ENCODE measurements at regions not wholly inside any gene's neighbourhood (a gene's known extent, or its start where the extent isn't known, plus 50 kb on each side); places are given as distances from the start of the nearest gene placed in this dataset.
"Not testable (repeated sequence)": the region's sequence is repeated elsewhere in the genome, so short reads cannot be mapped to it uniquely, and the experiment has no call there.

DNA sequence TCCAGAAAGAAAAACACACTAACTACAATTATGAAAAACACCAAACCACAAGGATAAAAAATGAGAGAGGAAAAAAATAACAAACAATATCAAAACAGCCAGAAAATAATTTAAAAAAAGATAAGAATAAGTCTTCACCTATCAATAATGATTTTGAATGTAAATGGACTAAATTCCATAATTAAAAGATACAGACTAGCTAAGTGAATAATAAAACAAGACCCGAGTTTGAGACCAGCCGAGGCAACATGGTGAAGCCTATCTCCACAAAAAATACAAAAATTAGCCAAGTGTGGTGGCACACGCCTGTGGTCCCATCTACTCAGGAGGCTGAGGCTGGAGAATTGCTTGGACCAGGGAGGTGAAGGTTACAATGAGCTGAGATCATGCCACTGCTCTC lies 131.1 kb downstream of the MTERF1 start:
- Histone ChIP-seq H3K9me3 (replicated peaks) (no peaks in the 10 kb centered on the region; the same call in 1 of the 2 replicates), H3K4me1 (no peaks in the 10 kb centered on the region), H3K4me3 (no peak overlapping the region), H3K27ac (no peak overlapping the region), H3K36me3 (no peaks in the 10 kb centered on the region), H3K27me3 (no peaks in the 10 kb centered on the region)
- DNase-seq = no peak

- Histone ChIP-seq H3K9me3 (replicated peaks) (no peaks in the 10 kb centered on the region; the same call in 1 of the 2 replicates), H3K4me3 (no peak overlapping the region), H3K27me3 (no peaks in the 10 kb centered on the region), H3K27ac (no peak overlapping the region), H3K4me1 (no peaks in the 10 kb centered on the region), H3K36me3 (no peaks in the 10 kb centered on the region)
- DNase-seq = no peak
Measured at GRCh38 chr7:91750091-91750490, 130.4 kb downstream of the MTERF1 start.

DNA sequence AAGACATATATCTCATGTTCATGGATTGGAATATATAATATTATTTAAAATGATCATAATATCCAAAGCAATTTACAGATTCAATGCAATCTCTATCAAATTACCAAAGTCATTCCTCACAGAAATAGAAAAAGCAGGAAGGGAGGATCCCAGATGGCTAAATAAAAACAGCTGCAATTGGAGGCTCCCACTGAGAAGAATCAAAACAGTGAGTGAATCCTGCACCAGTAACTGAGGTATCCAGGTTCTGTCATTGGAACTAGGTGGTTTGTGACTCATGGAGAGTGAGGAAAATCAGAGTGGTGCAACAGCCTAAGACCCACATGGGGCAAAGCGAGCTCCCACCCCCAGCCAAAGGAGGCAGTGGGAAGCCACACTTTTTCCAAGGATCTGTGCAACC lies 128.4 kb downstream of the MTERF1 start:
- Histone ChIP-seq H3K4me1 (no peaks in the 10 kb centered on the region), H3K27me3 (no peaks in the 10 kb centered on the region), H3K4me3 (no peak overlapping the region), H3K36me3 (no peaks in the 10 kb centered on the region), H3K9me3 (replicated peaks) (no peaks in the 10 kb centered on the region; the same call in 1 of the 2 replicates), H3K27ac (no peak overlapping the region)
- no peak for DNase-seq

DNA sequence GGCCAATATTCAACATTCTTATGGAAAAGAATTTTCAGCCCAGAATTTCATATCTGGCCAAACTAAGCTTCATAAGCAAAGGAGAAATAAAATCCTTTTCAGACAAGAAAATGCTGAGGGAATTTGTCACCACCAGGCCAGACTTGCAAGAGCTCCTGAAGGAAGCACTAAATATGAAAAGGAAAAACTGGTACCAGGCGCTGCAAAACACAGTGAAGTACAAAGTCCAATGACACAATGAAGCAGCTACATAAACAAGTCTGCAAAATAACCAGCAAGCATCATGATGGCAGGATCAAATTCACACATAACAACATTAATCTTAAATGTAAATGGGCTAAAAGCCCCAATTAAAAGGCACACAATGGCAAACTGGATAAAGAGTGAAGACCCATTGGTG lies 126.2 kb downstream of the MTERF1 start:
- H3K9me3 ChIP-seq (replicated peaks); H3K27ac ChIP-seq; H3K4me1 ChIP-seq; H3K36me3 ChIP-seq; DNase-seq; H3K27me3 ChIP-seq; H3K4me3 ChIP-seq: not testable (repeated sequence)

GRCh38 chr7:91755121-91755520 lies 125.4 kb downstream of the MTERF1 start:
- H3K4me1 ChIP-seq; H3K27ac ChIP-seq; H3K36me3 ChIP-seq; H3K4me3 ChIP-seq; H3K9me3 ChIP-seq (replicated peaks); H3K27me3 ChIP-seq; DNase-seq: not testable (repeated sequence)

- no peaks in the 10 kb centered on the region; the same call in 1 of the 2 replicates for H3K9me3 ChIP-seq (replicated peaks)
- H3K27me3 ChIP-seq = no peaks in the 10 kb centered on the region
- no peak overlapping the region for H3K4me3 ChIP-seq
- peak; percentile 15 to 21 for DNase-seq
- no peaks in the 10 kb centered on the region for H3K36me3 ChIP-seq
- H3K27ac ChIP-seq = no peak overlapping the region
- H3K4me1 ChIP-seq = no peaks in the 10 kb centered on the region
Measured at GRCh38 chr7:91759205-91759863, 121.2 kb downstream of the MTERF1 start.

DNA sequence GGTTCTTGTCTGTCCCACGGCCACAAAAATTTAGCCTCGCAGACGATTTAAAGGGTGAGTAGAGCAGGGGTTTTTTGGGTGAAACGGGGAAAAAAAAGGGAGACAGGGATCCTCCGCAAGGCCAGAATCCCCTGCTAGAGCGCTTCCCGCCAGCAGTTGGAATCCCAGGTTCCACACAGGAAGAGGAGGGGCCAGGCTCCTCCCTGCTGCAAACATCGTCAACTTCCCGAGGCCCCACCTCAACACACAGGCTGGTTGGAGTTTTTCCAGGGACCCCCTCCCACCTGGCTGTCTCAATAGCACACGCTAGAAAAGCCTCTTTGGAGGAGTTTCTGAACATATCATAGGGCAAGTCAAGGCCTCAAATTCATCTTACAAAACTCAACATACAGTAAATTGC lies 112.7 kb downstream of the MTERF1 start:
- Histone ChIP-seq H3K27me3 (no peaks in the 10 kb centered on the region), H3K9me3 (replicated peaks) (no peaks in the 10 kb centered on the region; the same call in none of the 2 replicates), H3K4me1 (no peaks in the 10 kb centered on the region), H3K36me3 (no peaks in the 10 kb centered on the region), H3K4me3 (no peak overlapping the region), H3K27ac (no peak overlapping the region)
- no peak for DNase-seq

DNA sequence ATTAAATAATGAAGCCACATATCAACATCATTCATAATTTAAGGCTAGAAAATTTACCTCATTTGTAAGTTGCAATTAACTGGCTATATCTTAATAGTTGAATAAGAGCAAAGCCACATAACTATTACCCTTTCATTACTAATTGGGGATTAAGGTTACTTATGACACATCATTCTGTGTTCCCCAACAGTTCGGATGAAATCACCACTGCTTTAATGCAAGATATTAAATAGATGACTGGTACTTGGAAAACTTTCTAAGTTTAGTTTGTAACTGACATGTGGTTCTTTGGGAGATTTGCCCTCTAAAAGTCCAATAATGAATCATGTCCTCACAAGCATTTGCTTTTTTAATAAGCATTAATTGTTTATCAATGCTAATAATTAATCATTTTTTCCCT lies 109.1 kb downstream of the MTERF1 start:
- H3K27ac ChIP-seq = no peak overlapping the region
- no peaks in the 10 kb centered on the region for H3K9me3 ChIP-seq (replicated peaks)
- no peaks in the 10 kb centered on the region for H3K4me1 ChIP-seq
- no peaks in the 10 kb centered on the region for H3K36me3 ChIP-seq
- no peak overlapping the region for H3K4me3 ChIP-seq
- no peak for DNase-seq
- H3K27me3 ChIP-seq = no peaks in the 10 kb centered on the region

DNA sequence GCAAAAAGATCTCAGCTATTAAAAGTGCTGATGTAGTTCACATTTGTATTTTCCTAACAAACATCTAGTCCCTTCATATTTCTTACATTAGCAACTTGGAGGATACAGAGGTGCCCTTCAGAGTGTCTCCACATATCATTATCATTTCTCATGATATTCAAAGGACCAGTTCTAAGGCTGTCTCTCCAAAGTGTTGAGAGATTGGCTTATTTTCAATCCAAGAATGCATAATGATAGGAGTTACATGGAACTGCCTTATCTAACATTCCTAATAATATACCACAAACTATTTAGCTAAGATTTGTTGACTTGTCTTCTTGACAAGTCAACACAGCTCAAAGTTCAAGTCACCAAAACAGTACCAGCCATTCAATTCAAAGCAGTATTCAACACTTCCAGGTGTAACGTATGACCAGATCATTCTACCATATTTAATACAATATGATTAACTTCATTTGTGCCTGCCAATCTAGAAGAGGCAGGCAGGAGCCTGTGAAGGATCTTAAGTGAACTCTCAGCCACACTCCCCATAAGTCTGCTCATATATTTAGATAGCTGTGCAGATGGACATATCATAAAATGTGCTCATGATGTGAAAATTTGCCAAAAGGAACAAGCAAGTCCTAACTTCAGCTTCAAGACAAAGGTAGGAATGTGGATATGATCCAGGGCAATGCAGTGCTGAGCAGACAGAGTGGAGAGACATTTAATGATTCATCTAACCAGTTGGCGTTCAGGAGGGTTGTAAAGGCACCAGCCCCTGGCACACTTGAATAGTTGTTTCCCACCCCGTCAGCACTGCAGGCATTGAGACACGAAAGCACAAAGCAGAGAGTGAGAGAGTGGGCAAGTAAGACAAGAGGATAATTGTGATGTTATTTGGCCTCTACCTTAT lies 108.3 kb downstream of the MTERF1 start:
- no peak for DNase-seq
- H3K36me3 ChIP-seq = no peaks in the 10 kb centered on the region
- no peaks in the 10 kb centered on the region for H3K27me3 ChIP-seq
- H3K4me1 ChIP-seq = no peaks in the 10 kb centered on the region
- H3K4me3 ChIP-seq = no peak overlapping the region
- no peak overlapping the region for H3K27ac ChIP-seq
- H3K9me3 ChIP-seq (replicated peaks) = no peaks in the 10 kb centered on the region

GRCh38 chr7:91776171-91776570 lies 104.3 kb downstream of the MTERF1 start:
- Histone ChIP-seq H3K4me3 (no peak overlapping the region), H3K27ac (no peak overlapping the region), H3K4me1 (no peaks in the 10 kb centered on the region; the same call in 1 of the 2 replicates), H3K36me3 (no peaks in the 10 kb centered on the region), H3K27me3 (no peaks in the 10 kb centered on the region), H3K9me3 (replicated peaks) (no peaks in the 10 kb centered on the region)
- no peak for DNase-seq

- DNase-seq = no peak
Measured at GRCh38 chr7:91777522-91777921, 103.0 kb downstream of the MTERF1 start.

DNA sequence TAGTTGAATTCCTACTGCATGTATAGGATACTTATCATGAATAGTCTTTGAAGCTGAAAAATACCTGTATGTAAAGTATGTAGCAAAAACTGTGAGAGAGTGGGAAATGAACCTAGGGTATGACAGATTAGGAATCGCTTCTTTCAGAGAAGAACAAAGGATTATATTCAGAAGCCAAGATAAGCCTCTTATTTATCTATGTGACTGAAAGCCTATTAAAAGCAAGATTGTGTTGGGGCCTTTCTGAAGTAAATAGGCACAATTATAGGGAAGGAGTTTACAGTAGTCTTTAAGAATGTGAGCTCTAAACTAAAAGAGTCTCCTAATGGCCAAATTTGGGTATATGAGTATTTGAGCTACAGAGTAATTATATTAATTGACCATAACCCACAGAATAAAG lies 102.1 kb downstream of the MTERF1 start:
- Histone ChIP-seq H3K4me1 (no peaks in the 10 kb centered on the region; the same call in 1 of the 2 replicates), H3K36me3 (no peaks in the 10 kb centered on the region), H3K4me3 (no peak overlapping the region), H3K9me3 (replicated peaks) (no peaks in the 10 kb centered on the region), H3K27ac (no peak overlapping the region), H3K27me3 (no peaks in the 10 kb centered on the region)
- no peak for DNase-seq

More at GRCh38 chr7:91777522-91777921, 103.0 kb downstream of the MTERF1 start:
- Histone ChIP-seq H3K36me3 (no peaks in the 10 kb centered on the region), H3K4me1 (no peaks in the 10 kb centered on the region; the same call in 1 of the 2 replicates), H3K9me3 (replicated peaks) (no peaks in the 10 kb centered on the region), H3K27me3 (no peaks in the 10 kb centered on the region), H3K4me3 (no peak overlapping the region), H3K27ac (no peak overlapping the region)

GRCh38 chr7:91780521-91780920 lies 100.0 kb downstream of the MTERF1 start:
- Histone ChIP-seq H3K9me3 (replicated peaks) (no peaks in the 10 kb centered on the region), H3K27me3 (no peaks in the 10 kb centered on the region), H3K27ac (no peak overlapping the region), H3K36me3 (no peaks in the 10 kb centered on the region), H3K4me1 (no peaks in the 10 kb centered on the region; the same call in 1 of the 2 replicates), H3K4me3 (no peak overlapping the region)
- no peak for DNase-seq

GRCh38 chr7:91784469-91784868 lies 96.0 kb downstream of the MTERF1 start:
- peak in 1 of 2 experiments; percentile 54 for DNase-seq
- H3K4me3 ChIP-seq = no peak overlapping the region
- H3K4me1 ChIP-seq = no peaks in the 10 kb centered on the region; the same call in 1 of the 2 replicates
- H3K36me3 ChIP-seq = no peaks in the 10 kb centered on the region
- H3K9me3 ChIP-seq (replicated peaks) = no peaks in the 10 kb centered on the region
- H3K27me3 ChIP-seq = no peaks in the 10 kb centered on the region
- H3K27ac ChIP-seq = no peak overlapping the region

DNA sequence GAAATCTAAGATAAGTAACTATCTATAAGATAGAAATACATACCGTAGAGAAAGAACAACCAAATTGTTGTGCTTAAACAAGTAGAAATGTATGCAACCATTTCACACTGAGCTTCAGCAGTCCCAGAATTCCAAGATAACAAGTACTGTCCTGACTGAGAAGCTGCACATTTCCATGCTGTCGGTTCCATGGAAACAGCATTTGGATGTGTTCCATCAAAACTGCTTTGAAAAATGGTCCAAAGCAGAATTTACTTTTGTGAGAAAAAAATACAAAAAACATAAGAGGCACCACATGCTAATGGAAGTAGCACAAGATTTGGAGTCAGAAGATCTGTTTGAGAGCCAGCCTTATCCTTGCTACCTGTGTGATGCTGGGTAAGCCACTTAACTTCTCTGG lies 92.6 kb downstream of the MTERF1 start:
- Histone ChIP-seq H3K4me3 (no peak overlapping the region), H3K9me3 (replicated peaks) (peaks cover 7% of the 10 kb centered on the region; the same call in 1 of the 2 replicates), H3K27ac (no peak overlapping the region), H3K4me1 (no peaks in the 10 kb centered on the region), H3K27me3 (no peaks in the 10 kb centered on the region), H3K36me3 (no peaks in the 10 kb centered on the region)
- DNase-seq = no peak
